H1 (cell line): ENCODE measurements at regions not wholly inside any gene's neighbourhood (a gene's known extent, or its start where the extent isn't known, plus 50 kb on each side); places are given as distances from the start of the nearest gene placed in this dataset.

ENCODE experiments used
- CTCF ChIP-seq, 3 experiments: IDR thresholded peaks; 1 replicate in 2 of 3; 2 replicates in 1 of 3; pipeline versions ENCODE4 v1.5.1 to v1.6.1; 2011; ENCODE audit warnings: low read length in 3 of 3, mild to moderate bottlenecking in 3 of 3, inconsistent platforms in 2 of 3, low read depth in 1 of 3, moderate library complexity in 1 of 3; ENCODE audit not compliant: insufficient read depth in 1 of 3; ENCODE audit errors: control extremely low read depth in 1 of 3
- EZH2 ChIP-seq: fragments of 200-600 bp; sonication (generic); IDR thresholded peaks from 2 replicates; pipeline ENCODE4 v1.7.1; 2012; ENCODE audit warnings: low read depth, mild to moderate bottlenecking, moderate library complexity, low read length, inconsistent platforms; ENCODE audit not compliant: severe bottlenecking
- RXRA ChIP-seq: IDR thresholded peaks from 2 replicates; pipeline ENCODE4 v1.6.1; 2011; ENCODE audit warnings: low read depth, mild to moderate bottlenecking, low read length, moderate library complexity; ENCODE audit not compliant: insufficient read depth

DNA sequence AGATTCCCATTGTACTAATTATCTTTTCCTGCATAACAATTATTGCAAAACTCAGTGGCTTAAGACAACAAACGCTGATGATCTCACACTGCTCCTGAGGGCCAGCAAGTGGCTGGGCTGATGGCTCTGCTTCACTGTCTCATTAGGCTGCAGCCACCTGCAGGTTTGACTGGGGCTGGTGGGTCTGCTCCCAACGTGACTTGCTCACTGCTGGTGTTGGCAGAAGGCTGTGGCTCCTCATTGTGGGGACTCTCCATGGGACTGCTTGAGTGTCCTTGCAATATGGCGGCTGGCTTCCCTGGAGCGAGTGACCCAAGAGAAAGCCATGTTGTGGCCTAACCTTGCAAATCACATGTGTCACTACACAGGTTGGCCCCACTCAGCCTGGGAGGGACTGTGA lies 71.1 kb downstream of the PLXNA1 start:
- TF ChIP-seq CTCF (IDR thresholded peaks at IDR 0.05; ENCODE audit: control extremely low read depth in 1 of 3, insufficient read depth in 1 of 3, low read depth in 1 of 3, low read length in 3 of 3) (no peak), RXRA (no peak), EZH2 (no peak)
